Adipocyte (in vitro differentiated cells): ENCODE measurements at regions not wholly inside any gene's neighbourhood (a gene's known extent, or its start where the extent isn't known, plus 50 kb on each side); places are given as distances from the start of the nearest gene placed in this dataset.

Experiments used
- DNase-seq: peaks from one replicate; pipeline ENCODE4 v3.0.0-alpha.2; 2015; ENCODE audit warnings: low read depth
- H3K27me3 ChIP-seq: replicated peaks from 2 replicates; pipeline ENCODE4 v1.7.0; 2013; ENCODE audit warnings: mild to moderate bottlenecking, low read length, moderate library complexity; ENCODE audit not compliant: control insufficient read depth, insufficient read depth
- H3K36me3 ChIP-seq: 2 replicates; pipeline ENCODE4 v1.7.0; 2013; ENCODE audit warnings: low read length, mild to moderate bottlenecking, moderate library complexity; ENCODE audit not compliant: control insufficient read depth, insufficient read depth, severe bottlenecking
- H3K4me1 ChIP-seq: 2 replicates; pipeline ENCODE4 v1.7.0; 2013; ENCODE audit warnings: mild to moderate bottlenecking, low read length, moderate library complexity; ENCODE audit not compliant: control insufficient read depth, insufficient read depth
- H3K4me3 ChIP-seq: 2 replicates; pipeline ENCODE4 v1.7.0; 2013; ENCODE audit warnings: mild to moderate bottlenecking, low read length, moderate library complexity
- H3K9ac ChIP-seq: 2 replicates; pipeline ENCODE4 v1.7.0; 2013; ENCODE audit warnings: mild to moderate bottlenecking, low read length, moderate library complexity
- H3K9me3 ChIP-seq: 2 replicates; pipeline ENCODE4 v1.7.0; 2013; ENCODE audit warnings: mild to moderate bottlenecking, low read length, moderate library complexity; ENCODE audit not compliant: control insufficient read depth

GRCh38 chr2:198376677-198377076 lies 572.3 kb downstream of the PLCL1 start:
- Histone ChIP-seq H3K9me3 (no peaks in the 10 kb centered on the region), H3K27me3 (no peaks in the 10 kb centered on the region), H3K9ac (no peak overlapping the region), H3K4me3 (no peak overlapping the region), H3K36me3 (no peaks in the 10 kb centered on the region), H3K4me1 (peaks cover 4% of the 10 kb centered on the region)
- peak; percentile 16 for DNase-seq

DNA sequence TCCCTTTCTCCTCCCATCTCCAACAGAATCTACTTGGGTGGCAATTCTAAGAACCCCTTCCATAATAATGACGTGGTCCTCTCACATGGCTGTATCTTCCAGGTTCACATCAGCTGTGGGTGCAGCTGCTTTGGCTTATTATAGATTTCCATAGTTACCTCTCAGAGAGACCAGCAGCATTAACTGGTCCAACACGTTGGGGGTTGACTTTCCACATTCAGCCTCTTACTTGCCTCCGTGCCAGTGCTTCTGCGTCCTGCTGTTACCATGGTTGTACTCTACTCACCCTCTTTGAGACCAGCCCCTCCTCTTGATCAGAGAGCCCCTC lies 570.7 kb downstream of the PLCL1 start:
- Histone ChIP-seq H3K4me3 (no peak overlapping the region), H3K9ac (no peak overlapping the region), H3K4me1 (peaks cover 4% of the 10 kb centered on the region), H3K27me3 (no peaks in the 10 kb centered on the region), H3K9me3 (no peaks in the 10 kb centered on the region), H3K36me3 (no peaks in the 10 kb centered on the region)
- DNase-seq = no peak

DNA sequence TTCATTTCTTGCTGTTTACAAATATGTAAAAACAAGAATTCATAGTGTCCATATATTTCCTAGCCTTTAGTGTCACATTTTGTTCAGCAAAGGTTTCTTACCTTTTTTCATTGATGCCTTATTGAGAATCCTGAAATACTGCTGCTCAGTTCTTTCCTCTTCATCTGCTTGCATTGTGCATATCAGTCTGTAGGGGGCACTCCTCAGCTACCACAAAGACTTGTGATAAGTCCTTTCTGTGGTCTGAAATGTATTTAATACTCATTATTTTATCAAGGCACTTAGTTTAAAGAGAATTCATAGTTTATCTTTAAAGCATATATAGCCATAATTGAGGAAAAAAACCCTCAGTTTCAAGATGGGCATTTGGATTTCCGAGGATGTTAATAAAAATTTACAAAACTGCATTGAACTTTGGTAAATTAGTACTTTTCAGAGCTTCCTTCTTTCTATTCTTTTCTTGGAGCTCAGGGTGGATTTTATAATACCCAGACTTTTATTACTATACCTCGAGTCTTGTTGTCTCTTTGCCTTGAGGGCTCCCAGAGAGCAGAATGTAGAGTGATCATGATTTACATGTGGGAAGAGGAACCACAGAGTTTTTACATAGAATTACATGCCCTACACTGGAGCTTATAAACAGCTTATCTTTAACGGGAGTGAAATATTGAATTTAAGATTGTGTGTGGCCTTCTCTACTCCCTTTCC lies 570.1 kb downstream of the PLCL1 start:
- no peak overlapping the region for H3K4me3 ChIP-seq
- H3K9ac ChIP-seq = no peak overlapping the region
- peak; percentile 89 for DNase-seq
- no peaks in the 10 kb centered on the region for H3K9me3 ChIP-seq
- H3K4me1 ChIP-seq = peaks cover 4% of the 10 kb centered on the region
- H3K27me3 ChIP-seq = no peaks in the 10 kb centered on the region
- no peaks in the 10 kb centered on the region for H3K36me3 ChIP-seq

DNA sequence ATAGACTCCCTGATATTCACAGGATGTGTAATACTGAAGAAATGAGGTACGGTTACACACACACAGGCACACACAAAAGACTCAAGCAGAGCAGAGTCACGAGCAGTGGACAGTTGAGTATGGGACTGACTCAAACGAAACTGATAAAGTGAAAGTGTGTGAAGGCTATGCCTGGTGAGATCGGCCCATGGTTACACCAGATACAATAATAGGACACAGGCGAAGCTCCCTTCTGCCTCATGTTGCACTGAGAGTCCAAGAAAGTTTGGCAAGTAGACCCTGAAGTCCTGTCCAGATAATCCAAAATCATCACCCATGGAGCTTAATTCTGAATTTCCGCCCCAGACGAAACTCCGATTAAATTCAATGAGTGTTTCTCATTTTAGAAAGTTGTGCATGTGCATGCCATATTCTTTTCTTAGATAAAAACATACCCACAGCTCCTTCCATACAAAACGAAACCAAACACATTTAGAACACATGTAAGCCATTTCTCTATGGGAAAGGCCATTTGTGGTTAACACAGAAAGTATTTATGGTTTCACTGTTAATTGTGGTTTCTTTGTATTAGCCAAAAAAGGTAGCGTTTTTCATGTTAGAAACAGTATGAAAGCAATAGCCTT lies 567.6 kb downstream of the PLCL1 start:
- peak overlapping the region; percentile 81 for H3K4me3 ChIP-seq
- peak; percentile 77 for DNase-seq
- no peaks in the 10 kb centered on the region for H3K27me3 ChIP-seq
- H3K9ac ChIP-seq = peak overlapping the region; percentile 77
- peaks cover 4% of the 10 kb centered on the region for H3K4me1 ChIP-seq
- H3K9me3 ChIP-seq = no peaks in the 10 kb centered on the region
- no peaks in the 10 kb centered on the region for H3K36me3 ChIP-seq

DNA sequence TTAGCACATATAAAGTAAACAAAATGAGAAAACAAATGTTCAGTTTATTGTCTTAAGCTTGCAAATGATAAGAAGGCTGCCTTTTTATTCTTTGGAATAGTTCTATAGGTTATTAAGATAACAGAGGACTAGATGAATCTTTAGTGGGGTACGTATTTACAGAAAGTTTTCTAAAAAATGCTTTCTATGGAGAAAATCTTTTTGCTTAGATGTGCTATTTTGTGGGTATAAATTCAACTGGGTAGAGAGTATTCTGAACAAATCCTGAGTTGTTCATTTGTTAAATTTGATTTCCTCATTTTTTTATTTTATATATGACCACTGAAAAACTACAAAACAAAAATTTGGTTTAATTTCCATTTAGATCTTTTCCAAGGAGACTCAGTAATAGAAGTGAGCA lies 566.9 kb downstream of the PLCL1 start:
- H3K27me3 ChIP-seq = no peaks in the 10 kb centered on the region
- no peaks in the 10 kb centered on the region for H3K9me3 ChIP-seq
- no peak for DNase-seq
- H3K4me3 ChIP-seq = peak overlapping the region; percentile 81
- peaks cover 4% of the 10 kb centered on the region for H3K4me1 ChIP-seq
- H3K36me3 ChIP-seq = no peaks in the 10 kb centered on the region
- peak overlapping the region; percentile 77 for H3K9ac ChIP-seq

DNA sequence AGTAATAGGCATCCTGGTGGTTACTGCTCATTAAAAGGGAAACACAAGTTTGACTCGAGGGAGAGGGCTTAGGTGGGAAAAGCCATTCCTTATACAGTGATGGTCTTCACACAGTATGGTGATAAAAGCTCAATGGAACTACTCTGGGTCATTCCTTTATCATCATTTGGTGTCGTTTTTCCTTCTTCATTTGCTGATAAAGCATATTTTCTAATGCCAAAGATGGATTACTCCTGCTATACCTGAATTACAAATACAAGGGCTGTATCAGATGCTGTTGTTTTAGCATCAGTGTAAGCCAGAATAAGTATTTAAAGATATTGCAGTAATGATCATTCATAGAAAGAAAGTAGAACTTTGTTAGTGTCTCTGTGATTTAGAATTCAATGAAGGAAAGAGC lies 563.7 kb downstream of the PLCL1 start:
- Histone ChIP-seq H3K27me3 (no peaks in the 10 kb centered on the region), H3K36me3 (no peaks in the 10 kb centered on the region), H3K9ac (no peak overlapping the region), H3K9me3 (no peaks in the 10 kb centered on the region), H3K4me3 (no peak overlapping the region), H3K4me1 (peaks cover 7% of the 10 kb centered on the region)
- no peak for DNase-seq

GRCh38 chr2:198362740-198363139 lies 558.3 kb downstream of the PLCL1 start:
- peaks cover 4% of the 10 kb centered on the region for H3K4me1 ChIP-seq
- no peaks in the 10 kb centered on the region for H3K36me3 ChIP-seq
- no peak overlapping the region for H3K9ac ChIP-seq
- H3K27me3 ChIP-seq = no peaks in the 10 kb centered on the region
- H3K4me3 ChIP-seq = no peak overlapping the region
- H3K9me3 ChIP-seq = no peaks in the 10 kb centered on the region
- no peak for DNase-seq

GRCh38 chr2:198359308-198359707 lies 554.9 kb downstream of the PLCL1 start:
- peaks cover 4% of the 10 kb centered on the region for H3K4me1 ChIP-seq
- H3K9ac ChIP-seq = no peak overlapping the region
- H3K9me3 ChIP-seq = no peaks in the 10 kb centered on the region

GRCh38 chr2:198356157-198356556 lies 551.8 kb downstream of the PLCL1 start:
- Histone ChIP-seq H3K9me3 (no peaks in the 10 kb centered on the region), H3K4me3 (no peak overlapping the region), H3K9ac (no peak overlapping the region), H3K4me1 (no peaks in the 10 kb centered on the region), H3K27me3 (no peaks in the 10 kb centered on the region), H3K36me3 (no peaks in the 10 kb centered on the region)
- DNase-seq = no peak

More at GRCh38 chr2:198359308-198359707, 554.9 kb downstream of the PLCL1 start:
- Histone ChIP-seq H3K36me3 (no peaks in the 10 kb centered on the region), H3K4me3 (no peak overlapping the region), H3K27me3 (no peaks in the 10 kb centered on the region)
- no peak for DNase-seq

GRCh38 chr2:198351647-198352046 lies 547.3 kb downstream of the PLCL1 start:
- Histone ChIP-seq H3K9ac (no peak overlapping the region), H3K4me3 (no peak overlapping the region), H3K9me3 (no peaks in the 10 kb centered on the region), H3K4me1 (peaks cover 3% of the 10 kb centered on the region), H3K27me3 (no peaks in the 10 kb centered on the region), H3K36me3 (no peaks in the 10 kb centered on the region)
- DNase-seq = no peak

DNA sequence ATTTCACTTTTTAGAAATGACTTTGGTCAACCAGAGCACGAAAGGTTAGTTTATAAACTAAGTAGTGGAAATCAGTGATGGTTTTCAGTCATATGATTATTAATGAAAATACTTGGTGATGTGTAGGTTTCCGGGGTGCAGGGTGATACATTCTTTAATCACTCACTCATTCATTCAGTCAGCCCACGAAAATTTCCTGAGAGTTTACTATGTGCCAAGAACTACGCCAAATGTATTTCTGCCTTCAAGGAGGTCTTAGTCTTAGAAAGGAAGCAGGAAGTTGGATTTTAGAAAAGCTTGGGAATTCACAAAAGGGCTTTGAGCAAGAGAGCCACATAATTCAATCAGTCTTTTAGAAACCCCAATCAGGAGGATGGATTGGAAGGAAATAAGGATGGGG lies 543.6 kb downstream of the PLCL1 start:
- Histone ChIP-seq H3K4me1 (peaks cover 3% of the 10 kb centered on the region), H3K9ac (no peak overlapping the region), H3K9me3 (no peaks in the 10 kb centered on the region), H3K27me3 (no peaks in the 10 kb centered on the region), H3K36me3 (no peaks in the 10 kb centered on the region), H3K4me3 (no peak overlapping the region)
- no peak for DNase-seq

DNA sequence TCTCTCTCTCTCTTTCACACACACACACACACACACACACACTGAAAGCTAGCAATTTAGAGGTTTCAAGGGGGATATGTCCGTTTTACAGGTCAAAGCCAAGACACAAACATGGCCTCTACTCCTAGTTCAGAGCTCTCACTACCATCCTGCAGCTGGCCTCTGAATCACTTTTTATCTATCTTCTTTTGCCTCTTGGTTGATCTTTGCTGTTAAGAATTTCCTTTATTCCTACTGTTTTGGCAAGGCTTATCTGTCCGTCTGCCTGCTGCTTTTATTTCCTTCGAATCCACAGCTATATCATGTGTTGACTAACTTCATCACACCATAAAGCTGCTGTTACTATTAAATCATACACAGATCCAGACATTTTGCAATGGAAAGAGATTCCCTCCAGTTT lies 543.0 kb downstream of the PLCL1 start:
- DNase-seq = no peak

More for the DNA sequence above, 543.0 kb downstream of the PLCL1 start:
- H3K9ac ChIP-seq = no peak overlapping the region
- no peaks in the 10 kb centered on the region for H3K27me3 ChIP-seq
- no peaks in the 10 kb centered on the region for H3K36me3 ChIP-seq
- H3K4me1 ChIP-seq = peaks cover 3% of the 10 kb centered on the region
- no peaks in the 10 kb centered on the region for H3K9me3 ChIP-seq
- no peak overlapping the region for H3K4me3 ChIP-seq
